NCI-H748 (cell line): ENCODE measurements at regions not wholly inside any gene's neighbourhood (a gene's known extent, or its start where the extent isn't known, plus 50 kb on each side); places are given as distances from the start of the nearest gene placed in this dataset.
"Not testable (repeated sequence)": the region's sequence is repeated elsewhere in the genome, so short reads cannot be mapped to it uniquely, and the experiment has no call there.

Source experiments
- DNase-seq: peaks from one replicate; lab custom pipeline; 2025; ENCODE audit not compliant: unreplicated experiment; lab: John Stamatoyannopoulos, UW

DNA sequence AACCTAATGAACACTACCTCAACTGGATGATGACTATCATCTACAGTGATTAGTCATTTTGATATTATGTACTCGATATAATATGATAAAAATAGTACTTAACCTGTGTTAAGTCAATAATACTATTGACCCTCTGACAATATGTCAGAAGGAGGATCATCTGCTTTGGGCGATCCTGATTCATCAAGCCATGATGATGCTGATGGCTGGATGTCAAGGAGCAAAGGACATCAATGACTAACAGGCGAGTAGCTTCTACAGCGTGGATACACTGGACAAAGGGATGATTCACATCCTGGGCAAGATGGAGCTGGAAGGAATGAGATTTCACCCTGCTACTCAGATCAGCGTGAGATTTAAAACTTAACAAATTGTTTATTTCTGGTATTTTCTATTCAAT lies 94.4 kb upstream of the SKAP2 start:
- DNase-seq = no peak

DNA sequence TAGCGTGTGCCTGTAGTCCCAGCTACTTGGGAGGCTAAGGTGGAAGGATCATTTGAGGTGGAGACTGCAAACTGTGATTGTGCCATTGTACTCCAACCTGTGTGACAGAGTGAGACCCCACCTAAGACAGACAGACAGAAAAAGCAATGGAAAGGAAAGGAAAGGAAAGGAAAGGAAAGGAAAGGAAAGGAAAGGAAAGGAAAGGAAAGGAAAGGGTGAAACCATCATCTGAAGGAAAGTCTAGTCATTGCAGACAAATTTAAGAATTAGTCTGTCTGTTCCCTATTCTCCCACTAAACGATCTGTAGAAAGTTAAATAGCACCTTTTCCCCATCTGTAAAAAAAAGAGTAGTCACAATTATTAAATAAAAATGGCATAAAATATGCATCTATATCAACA lies 91.1 kb upstream of the SKAP2 start:
- no peak for DNase-seq

DNA sequence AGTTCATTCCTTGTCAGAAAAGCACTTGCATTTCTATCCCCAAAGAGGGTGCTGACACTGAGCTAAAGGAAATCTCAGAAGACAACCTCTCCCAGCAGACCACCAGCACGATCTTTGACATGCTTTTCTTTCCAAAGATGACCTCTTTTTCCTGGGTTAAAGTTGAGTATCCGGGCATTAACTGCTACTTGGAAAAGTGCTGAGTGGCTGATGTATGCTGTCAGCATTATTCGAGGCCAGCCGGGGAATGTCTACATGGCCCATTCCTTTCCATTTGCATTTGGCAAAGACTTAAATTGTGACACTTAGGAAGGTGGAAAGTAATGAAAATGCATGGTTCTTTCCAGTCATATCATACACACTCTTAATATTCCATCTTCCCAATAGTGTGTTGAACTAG lies 90.6 kb upstream of the SKAP2 start:
- no peak for DNase-seq

DNA sequence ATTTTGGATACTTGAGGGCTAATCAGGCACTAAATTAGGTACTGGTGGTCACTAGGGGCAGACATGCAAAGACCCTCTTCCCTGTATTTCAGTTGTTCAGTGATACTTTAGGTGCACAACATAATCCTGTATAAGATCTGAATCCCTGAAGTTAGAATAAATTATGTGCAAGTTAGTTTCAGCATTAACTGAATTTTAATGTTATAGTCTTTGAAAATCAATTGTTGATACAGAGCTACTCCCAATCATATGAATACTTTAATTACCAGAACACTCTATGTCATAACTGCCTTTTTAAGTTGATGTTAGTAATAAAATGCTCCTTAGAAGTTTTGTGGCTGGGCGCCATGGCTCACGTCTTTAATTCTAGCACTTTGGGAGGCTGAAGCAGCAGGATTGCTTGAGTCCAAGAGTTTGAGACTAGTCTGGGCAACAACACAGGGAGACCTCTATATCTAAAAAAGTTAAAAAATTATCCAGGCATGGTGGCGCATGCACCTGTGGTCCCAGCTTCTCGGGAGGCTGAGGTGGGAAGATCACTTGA lies 87.1 kb upstream of the SKAP2 start:
- no peak for DNase-seq

DNA sequence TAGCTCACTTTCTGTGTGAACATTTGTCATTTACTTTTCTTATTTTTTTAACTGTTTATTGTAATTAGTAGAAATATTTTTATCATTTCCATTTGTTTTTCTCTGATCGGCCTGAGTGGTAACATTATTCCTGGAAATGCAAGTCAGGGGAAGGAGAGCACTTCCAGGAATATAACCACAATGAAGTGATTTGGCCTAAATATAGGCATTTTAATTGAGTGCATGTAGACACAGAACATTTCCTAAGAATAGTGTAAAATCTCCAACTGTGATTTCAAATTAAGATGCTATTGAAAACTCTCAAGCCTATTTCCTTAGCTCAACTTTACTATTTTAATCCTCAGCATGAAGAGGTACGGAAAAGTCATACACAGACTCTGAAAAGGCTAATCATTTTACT lies 86.5 kb upstream of the SKAP2 start:
- no peak for DNase-seq

DNA sequence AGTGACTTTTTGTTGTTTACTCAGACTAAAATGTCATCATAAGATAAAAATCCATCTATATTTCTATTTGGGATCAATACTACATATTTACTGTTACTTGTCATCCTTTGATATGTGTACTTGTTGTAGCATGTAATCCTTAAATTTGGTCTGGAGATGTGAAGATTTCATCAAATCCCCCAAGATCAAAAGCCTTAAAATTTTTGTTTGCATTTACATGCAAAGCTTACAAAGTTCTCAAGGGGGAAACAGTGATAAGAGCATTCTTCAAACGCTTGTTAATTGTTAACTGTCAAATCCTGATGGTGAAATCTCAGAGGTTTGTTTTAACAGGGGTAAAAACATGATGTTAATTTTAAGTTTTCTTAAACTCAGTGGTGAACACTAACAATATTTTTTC lies 84.9 kb upstream of the SKAP2 start:
- DNase-seq = no peak

DNA sequence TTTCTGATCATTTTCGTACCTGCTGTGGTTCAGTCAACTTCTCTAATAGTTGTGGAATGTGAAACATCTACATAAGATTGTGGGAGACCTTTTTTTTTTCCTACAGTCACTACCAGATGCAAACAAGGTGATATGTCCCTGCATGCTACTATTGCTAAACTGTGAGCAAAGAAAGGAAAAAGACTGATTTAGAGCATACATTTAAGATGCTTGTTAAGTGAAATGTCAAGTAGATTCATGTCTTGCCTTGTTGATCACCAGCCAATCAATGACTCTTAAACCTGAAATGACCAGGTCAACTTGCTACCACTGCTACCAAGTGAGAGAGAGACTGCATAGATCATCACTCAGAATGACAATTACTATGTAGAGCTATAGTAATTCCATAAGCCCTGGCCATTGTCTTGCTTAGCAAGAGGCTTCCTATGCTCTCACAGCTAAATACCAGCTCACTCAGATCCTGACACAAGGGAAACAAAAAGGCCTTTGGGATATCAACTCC lies 84.3 kb upstream of the SKAP2 start:
- DNase-seq = no peak

DNA sequence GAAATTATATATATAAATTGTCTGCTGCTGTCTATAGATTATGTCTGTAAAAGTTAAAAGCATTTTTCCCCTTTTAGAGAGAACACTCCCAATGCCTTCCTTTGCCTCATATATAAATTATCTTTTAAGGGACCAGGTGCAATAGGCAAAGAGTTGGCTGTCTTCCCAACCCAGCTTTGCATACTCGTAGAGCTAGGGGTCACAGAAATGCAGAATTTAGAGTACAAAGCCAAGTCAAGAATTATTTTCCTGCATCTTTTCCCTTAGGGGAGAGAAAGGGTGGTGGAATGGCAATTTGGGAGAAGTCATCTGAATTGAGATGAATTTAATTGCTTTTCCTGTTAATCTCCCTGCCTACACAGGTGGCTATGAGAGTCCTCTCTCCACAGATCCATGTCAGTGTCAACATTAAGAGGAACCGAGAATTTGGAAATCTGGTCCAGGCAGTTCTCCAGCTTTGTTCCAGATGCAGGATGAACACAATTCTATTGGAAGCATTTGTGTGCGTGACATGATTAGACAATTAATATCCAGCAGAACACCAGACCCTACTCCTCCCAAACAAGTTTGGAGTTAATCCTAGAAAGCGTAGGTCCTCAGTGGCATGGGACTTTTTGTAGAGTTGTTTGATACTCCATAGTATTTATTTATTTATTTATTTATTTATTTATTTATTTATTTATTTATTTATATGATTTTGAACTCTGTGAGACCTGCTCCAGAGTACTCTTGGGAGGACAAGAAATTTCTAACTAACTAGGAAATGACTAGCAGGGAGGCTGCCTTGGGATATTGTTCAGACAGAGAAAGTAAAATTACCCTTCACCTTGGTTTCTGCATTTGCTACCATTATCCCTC lies 80.3 kb upstream of the SKAP2 start:
- DNase-seq = no peak

DNA sequence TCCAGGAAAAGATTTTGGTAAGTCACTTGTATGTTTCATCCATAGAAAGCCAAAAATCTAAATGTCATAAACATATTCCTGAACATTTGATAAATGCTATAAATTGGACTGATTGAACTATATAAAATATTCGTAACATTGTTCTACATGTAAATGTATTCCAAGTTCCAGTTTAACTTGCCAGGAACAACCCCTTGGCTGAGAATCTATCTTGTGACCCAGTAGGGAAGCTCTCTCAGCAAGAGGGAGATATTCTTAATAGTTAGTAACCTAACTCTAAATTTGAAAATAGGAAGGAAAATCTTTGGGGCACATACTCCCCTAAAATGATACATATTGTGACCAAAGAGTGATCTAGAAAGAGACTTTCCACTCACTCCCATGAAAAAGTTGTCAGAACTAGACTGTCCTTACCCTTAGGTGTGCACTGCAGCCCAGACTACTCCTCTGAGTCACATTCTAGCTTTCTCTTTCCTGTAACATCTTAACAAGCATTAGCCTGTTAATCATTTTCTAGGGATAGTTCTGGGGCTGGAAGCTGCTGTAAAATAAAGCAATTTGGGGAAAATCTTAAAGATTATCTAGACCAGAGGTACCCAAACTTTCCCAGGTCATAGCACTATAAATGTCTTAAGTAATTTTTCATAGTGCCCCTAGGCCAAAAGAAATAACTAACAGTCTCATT lies 73.7 kb upstream of the SKAP2 start:
- no peak for DNase-seq

DNA sequence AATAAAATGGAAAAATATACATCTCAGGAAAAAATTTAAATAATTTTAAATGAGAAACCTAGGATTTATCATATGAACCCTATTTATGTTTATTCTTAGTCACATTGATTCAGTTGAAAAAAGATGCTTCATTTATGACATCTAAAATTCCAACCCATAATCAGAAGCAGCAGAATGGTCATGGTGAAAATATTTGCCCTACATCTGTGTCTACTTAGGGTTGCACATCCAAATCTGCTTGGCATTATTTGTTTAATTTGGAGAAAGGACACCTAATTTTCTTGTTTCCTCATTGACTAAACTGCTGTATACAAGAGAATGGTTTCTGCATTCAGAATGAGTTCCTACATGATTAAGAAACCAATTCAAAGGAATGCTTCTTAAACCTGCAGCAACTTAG lies 72.9 kb upstream of the SKAP2 start:
- DNase-seq = no peak

DNA sequence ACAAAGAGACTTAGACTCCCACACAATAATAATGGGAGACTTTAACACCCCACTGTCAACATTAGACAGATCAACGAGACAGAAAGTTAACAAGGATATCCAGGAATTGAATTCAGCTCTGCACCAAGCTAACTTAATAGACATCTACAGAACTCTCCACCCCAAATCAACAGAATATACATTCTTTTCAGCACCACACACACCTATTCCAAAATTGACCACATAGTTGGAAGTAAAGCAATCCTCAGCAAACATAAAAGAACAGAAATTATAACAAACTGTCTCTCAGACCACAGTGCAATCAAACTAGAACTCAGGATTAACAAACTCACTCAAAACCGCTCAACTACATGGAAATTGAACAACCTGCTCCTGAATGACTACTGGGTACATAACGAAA lies 68.2 kb upstream of the SKAP2 start:
- DNase-seq = not testable (repeated sequence)

DNA sequence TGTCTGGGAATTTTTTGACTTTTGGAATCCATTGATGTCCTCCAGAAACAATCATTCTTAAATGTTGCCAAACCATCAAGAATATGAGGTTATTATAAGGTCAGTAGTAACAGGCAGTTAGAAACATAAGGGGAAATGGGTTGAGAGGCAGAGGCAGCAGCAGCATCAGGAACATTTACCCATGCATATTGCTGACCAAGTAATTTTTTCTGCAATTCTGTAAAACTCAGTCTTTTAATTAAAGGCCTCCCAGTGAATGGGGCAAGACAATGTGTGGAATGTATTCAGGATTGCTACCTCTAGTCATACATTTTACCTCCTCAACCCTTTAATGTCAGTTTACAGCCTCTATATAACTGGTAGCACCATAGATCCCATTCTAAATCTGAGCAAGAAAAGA lies 66.5 kb upstream of the SKAP2 start:
- no peak for DNase-seq

DNA sequence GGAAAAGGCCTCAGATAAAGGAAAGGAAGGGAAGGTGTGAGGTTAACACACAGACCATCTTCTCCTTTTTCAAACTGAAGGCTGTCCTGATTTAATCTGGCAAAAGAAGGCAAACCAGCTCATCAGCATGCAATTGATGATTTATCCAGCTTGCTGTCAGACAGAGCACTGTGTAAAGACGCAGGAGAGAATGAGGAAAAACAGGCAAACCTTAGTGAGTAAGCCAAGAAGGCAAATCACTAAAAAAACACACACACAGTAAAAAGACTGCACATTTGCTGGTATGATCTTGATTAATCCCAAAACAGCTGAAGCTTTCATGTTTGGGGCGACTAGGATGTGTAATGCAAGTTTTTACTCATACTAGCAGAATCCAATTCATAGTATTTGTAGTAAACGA lies 65.8 kb upstream of the SKAP2 start:
- no peak for DNase-seq

DNA sequence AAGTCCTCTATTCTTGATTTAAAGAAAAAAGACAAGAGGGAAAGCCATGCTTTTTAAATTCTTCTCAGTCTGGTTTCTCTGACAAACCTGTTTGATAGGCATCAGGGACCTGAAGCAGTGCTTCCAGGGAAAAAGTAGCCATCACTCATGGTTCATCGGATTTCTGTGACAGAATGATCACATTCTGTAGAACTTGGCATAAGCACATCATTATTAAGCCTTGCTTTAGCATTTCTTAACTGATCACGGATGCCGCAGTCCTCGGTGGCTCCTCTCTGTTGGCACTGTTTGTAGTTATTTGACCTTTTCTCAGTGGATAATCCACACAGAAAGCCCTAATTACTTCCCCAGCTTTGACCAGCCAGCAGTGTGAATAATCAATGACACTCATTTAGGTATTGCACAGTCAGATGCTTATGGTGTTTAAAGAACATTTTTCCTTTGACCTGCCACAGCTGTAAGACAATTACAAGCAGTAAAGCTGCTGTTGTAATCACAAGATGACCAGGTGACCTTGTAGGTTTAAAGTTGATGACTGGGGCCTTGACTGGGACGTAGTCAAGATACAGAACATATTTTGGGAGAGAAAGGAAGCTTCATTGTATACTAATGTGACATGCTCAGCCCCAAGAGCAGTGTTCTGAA lies 64.4 kb upstream of the SKAP2 start:
- no peak for DNase-seq

DNA sequence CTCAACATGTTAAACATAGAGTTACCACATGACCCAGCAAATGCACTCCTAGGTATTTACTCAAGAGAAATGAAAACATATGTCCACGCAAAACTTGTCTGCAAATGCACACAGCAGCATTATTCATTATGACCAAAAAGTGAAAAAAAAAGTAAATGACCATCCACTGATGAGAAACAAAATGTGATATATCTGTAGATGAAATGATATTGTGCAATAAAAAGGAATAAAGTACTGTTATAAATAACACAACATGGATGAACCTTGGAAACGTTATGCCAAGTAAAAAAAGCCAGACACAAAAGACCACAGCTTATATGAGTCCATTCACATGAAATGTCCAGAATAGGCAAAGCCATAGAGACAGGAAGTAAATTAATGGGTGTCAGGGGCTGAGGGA lies 61.4 kb upstream of the SKAP2 start:
- no peak for DNase-seq

DNA sequence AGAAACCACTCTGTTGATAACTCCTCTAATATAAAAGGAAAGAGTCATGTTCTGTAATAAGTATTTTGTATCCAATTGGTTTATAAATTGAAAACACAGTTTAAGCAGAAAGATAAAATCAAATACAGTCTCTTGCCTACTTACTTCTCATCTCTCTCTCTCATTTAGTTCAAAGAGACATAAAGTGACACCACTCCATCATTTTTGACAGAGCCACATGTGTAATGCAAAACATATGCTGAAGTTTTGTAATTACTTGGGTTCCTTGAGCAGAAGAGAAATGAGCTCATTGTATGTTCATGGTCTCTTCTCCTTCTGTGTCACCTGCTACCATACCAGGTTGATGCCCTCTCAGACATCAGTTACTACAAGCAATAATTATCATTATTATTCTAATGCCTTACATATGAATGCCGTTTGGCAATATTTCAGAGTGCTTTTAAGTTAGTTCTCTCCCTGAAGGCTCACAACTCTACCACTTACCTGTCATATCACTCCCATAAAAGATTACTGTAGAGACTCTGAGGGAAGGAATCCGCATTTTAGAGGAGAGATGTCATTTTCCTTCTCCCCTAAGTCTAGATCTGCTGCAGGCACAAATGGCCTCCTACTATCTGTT lies 59.9 kb upstream of the SKAP2 start:
- no peak for DNase-seq

DNA sequence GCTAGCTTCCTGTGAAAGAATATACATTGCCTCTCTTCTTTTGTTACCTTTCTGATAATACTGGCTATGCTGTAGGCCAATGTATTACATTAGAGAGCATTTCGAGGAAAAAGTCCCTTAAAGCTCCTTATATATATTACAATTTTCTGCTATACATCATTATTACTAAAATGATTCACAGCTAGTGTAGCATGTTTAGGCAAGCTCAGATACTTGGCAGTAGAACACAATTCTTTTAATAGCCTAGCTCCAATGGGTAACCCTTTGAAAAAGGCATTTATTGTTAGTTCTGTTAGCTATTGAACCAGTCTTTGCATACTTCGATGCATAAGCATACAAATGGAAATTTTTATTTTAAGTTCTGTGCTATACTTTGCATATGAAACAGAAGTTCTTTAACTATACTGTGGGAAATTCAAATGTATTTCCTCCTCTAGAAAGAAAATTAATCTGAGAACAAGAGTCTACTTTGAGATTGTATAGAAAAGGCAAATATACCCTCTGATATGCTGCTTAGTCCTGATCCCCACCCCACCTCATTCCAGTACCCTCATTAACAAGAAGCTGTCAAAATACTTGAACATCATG lies 55.6 kb upstream of the SKAP2 start:
- DNase-seq = no peak

DNA sequence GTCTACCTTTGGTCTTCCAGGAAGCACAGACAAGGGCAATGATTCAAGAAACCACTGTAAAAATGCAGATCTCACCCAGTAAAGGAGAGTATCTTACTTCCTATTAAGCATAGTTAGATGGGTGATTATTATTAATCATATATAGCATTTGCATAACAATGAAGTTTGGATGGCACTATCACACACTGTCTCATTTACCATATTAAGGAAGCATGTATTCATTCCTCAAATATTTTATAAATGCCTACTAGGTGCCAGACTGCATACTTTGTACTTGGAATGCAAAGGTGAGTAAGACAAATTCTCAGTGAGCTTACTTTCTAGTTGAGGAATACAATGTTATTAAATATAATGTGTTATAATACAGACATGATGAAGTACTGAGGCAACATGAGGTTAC lies 53.9 kb upstream of the SKAP2 start:
- DNase-seq = no peak

DNA sequence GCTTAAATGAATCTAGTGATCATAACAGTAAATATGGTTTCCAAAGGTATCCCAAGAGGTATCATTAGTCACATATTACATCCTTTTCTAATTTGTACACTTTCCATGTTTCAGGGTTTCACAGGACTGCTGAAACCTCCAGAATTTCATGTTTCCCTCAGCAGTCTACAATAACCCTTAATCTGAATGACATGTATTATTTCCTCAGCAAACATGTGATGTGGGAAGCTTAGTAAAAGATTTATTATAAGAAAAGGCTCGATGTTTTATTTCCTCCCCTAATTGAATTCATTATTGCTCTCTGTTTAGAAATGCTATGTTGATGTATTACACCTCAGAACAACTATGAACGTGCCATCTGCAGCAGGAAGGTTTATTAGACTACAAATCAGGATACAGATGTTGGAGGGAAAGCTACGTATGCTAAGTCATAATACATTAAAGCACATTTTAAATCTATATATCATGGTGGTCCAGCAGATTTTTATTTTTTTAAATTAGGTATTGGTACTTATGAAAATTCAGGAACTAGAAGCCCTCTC lies 52.5 kb upstream of the SKAP2 start:
- DNase-seq = no peak

DNA sequence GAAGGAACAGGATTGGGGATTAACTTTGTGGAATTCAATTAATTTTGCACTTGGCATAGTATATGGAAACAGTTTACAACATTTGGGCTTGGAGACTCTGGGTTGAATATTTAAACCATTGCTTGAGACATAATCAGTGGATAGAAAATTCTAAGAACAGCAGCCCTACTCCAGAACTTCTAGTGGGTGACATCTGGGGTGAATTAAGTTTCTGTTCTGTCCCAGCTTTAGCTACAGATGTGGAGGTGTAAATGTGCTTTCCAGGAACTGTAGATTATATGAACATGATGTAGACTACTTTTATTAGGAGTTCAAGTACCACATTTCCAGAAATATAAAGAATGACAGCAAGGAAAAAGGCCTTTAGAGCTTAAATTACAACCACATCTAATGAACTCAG lies 51.9 kb upstream of the SKAP2 start:
- no peak for DNase-seq
